NCI-H446 treated with DMSO at 0.1 percent for 48 hours (cell line): ENCODE measurements at regions not wholly inside any gene's neighbourhood (a gene's known extent, or its start where the extent isn't known, plus 50 kb on each side); places are given as distances from the start of the nearest gene placed in this dataset.
"Not testable (repeated sequence)": the region's sequence is repeated elsewhere in the genome, so short reads cannot be mapped to it uniquely, and the experiment has no call there.

Experiments
- DNase-seq: peaks from one replicate; lab custom pipeline; 2025; lab: John Stamatoyannopoulos, UW

GRCh38 chr6:84635081-84635761 is 129.2 kb downstream of the TBX18 start:
- no peak for DNase-seq

- no peak for DNase-seq
Measured at GRCh38 chr6:84633771-84634170, 130.6 kb downstream of the TBX18 start.

- DNase-seq = not testable (repeated sequence)
Measured at GRCh38 chr6:84626527-84626926, 137.9 kb downstream of the TBX18 start.

- no peak for DNase-seq
Measured at GRCh38 chr6:84625506-84625905, 138.9 kb downstream of the TBX18 start.

- no peak for DNase-seq
Measured at GRCh38 chr6:84623956-84624680, 140.3 kb downstream of the TBX18 start.

GRCh38 chr6:84618836-84619235 is 145.6 kb downstream of the TBX18 start:
- DNase-seq = no peak

- no peak for DNase-seq
Measured at GRCh38 chr6:84618046-84618752, 146.2 kb downstream of the TBX18 start.

GRCh38 chr6:84615987-84616386 is 148.4 kb downstream of the TBX18 start:
- DNase-seq = no peak

GRCh38 chr6:84615113-84615850 is 149.1 kb downstream of the TBX18 start:
- no peak for DNase-seq

- DNase-seq = no peak
Measured at GRCh38 chr6:84606860-84607259, 157.5 kb downstream of the TBX18 start.

GRCh38 chr6:84605298-84605697 is 159.1 kb downstream of the TBX18 start:
- no peak for DNase-seq

- DNase-seq = no peak
Measured at GRCh38 chr6:84601366-84601765, 163.0 kb downstream of the TBX18 start.

- no peak for DNase-seq
Measured at GRCh38 chr6:84599991-84600390, 164.4 kb downstream of the TBX18 start.

GRCh38 chr6:84597238-84597875 is 167.0 kb downstream of the TBX18 start:
- no peak for DNase-seq

- DNase-seq = no peak
Measured at GRCh38 chr6:84596488-84596887, 167.9 kb downstream of the TBX18 start.

GRCh38 chr6:84588697-84589080 is 175.7 kb downstream of the TBX18 start:
- no peak for DNase-seq

GRCh38 chr6:84587994-84588696 is 176.3 kb downstream of the TBX18 start:
- not testable (repeated sequence) for DNase-seq

- DNase-seq = not testable (repeated sequence)
Measured at GRCh38 chr6:84587202-84587940, 177.0 kb downstream of the TBX18 start.

- DNase-seq = no peak
Measured at GRCh38 chr6:84583784-84584183, 180.6 kb downstream of the TBX18 start.

GRCh38 chr6:84582997-84583396 is 181.4 kb downstream of the TBX18 start:
- no peak for DNase-seq
